ENCODE measurements at regions not wholly inside any gene's neighbourhood (a gene's known extent, or its start where the extent isn't known, plus 50 kb on each side); places are given as distances from the start of the nearest gene placed in this dataset.

- TF ChIP-seq ZNF687 (CRISPR knock-in tag; IDR thresholded peaks at IDR 0.05) (peak; percentile 83), KDM2A (CRISPR knock-in tag; IDR thresholded peaks at IDR 0.05; ENCODE audit: borderline replicate concordance, low read depth) (peak; percentile 98), ZNF484 (CRISPR knock-in tag; IDR thresholded peaks at IDR 0.05; ENCODE audit: borderline replicate concordance, low read depth) (no peak), HOXA3 (CRISPR knock-in tag; IDR thresholded peaks at IDR 0.05) (peak; percentile 87), ZNF329 (CRISPR knock-in tag; IDR thresholded peaks at IDR 0.05; ENCODE audit: low read depth) (peak; percentile 69; the same call in 1 of the 2 replicates)
Measured at GRCh38 chr20:1776681-1777475, 118.3 kb upstream of the SIRPA start (continued).

- H3K9ac ChIP-seq (ENCODE audit: insufficient read depth, low read depth, low read length), result no peak overlapping the region
- WGBS (ENCODE audit: low lambda C conversion rate), result 93% methylated on average over 2 of the region's 2 CpGs
- BruUV-seq (replicated peaks), result no TSS peak
- H3K27me3 ChIP-seq (ENCODE audit: control insufficient read depth in 1 of 2, insufficient read depth in 2 of 2, low read length in 2 of 2), result no peaks in the 10 kb centered on the region; a peak in 1 of 5 replicates
- no peak for TF ChIP-seq ZNF577 (CRISPR knock-in tag; IDR thresholded peaks at IDR 0.05; ENCODE audit: borderline replicate concordance, low read depth)
- TF ChIP-seq KLF9 (CRISPR knock-in tag; IDR thresholded peaks at IDR 0.05; ENCODE audit: low read depth), result no peak
- no peak for TF ChIP-seq RBM22 (optimal IDR thresholded peaks at IDR 0.05; ENCODE audit: low read length)
- no peak for TF ChIP-seq E2F5 (CRISPR knock-in tag; conservative IDR thresholded peaks at IDR 0.05)
- no peak for TF ChIP-seq FOXJ3 (CRISPR knock-in tag; IDR thresholded peaks at IDR 0.05; ENCODE audit: borderline replicate concordance)
- TF ChIP-seq ZNF317 (CRISPR knock-in tag; IDR thresholded peaks at IDR 0.05), result no peak
- no peak for TF ChIP-seq RERE (CRISPR knock-in tag; IDR thresholded peaks at IDR 0.05; ENCODE audit: low read depth)
- H3K79me2 ChIP-seq (ENCODE audit: insufficient read depth, low read length), result no peaks in the 10 kb centered on the region
- in situ Hi-C loops (cut with HindIII; ENCODE audit: extremely low pct_ligation_motif_present, low pct_unique_long_range_greater_than_20kb), result no loop called here
- H3K36me3 ChIP-seq (replicated peaks in 1 of 2; ENCODE audit: control insufficient read depth in 1 of 2, insufficient read depth in 2 of 2, low read length in 2 of 2), result no peaks in the 10 kb centered on the region
- no peak for FAIRE-seq
- no peaks in the 10 kb centered on the region for H4K20me1 ChIP-seq (ENCODE audit: insufficient read depth, low read length)
- H2AFZ ChIP-seq (ENCODE audit: low read length), result no peak overlapping the region
- H3K27ac ChIP-seq (ENCODE audit: extremely low read length, insufficient read depth, low read length), result no peak overlapping the region
- DNase-seq (ENCODE audit: low spot score), result no peak
- ChIA-PET POLR2A (no interaction called here), CTCF (ENCODE audit: low intra/inter-chr PET ratio, low total read pairs) (no interaction called here)
- ATAC-seq, result no peak
- no peak overlapping the region for H3K4me2 ChIP-seq (ENCODE audit: low read depth, low read length)
- intact Hi-C loops (cut with micrococcal nuclease; ENCODE audit: unreplicated experiment), result no loop called here
- peaks cover 19% of the 10 kb centered on the region for H3K4me1 ChIP-seq (ENCODE audit: insufficient read depth, low read length)
- no peaks in the 10 kb centered on the region for H3K9me3 ChIP-seq (ENCODE audit: low read length)
- H3K4me3 ChIP-seq (replicated peaks in 1 of 3; ENCODE audit: insufficient read depth in 1 of 3, low read depth in 2 of 3, low read length in 3 of 3), result no peak overlapping the region
Measured at GRCh38 chr20:1775117-1775516, 117.5 kb upstream of the SIRPG start.

All from HepG2 (cell line).